DMS 273 (cell line): ENCODE measurements at regions not wholly inside any gene's neighbourhood (a gene's known extent, or its start where the extent isn't known, plus 50 kb on each side); places are given as distances from the start of the nearest gene placed in this dataset.

Experiments
- DNase-seq: peaks from one replicate; lab custom pipeline; 2025; ENCODE audit not compliant: unreplicated experiment; lab: John Stamatoyannopoulos, UW

GRCh38 chr18:60754413-60755009 is 381.9 kb upstream of the MC4R start:
- DNase-seq, result no peak

GRCh38 chr18:60755134-60755533 is 382.6 kb upstream of the MC4R start:
- DNase-seq, result no peak

- DNase-seq, result no peak
Observed at GRCh38 chr18:60775978-60776377, 403.4 kb upstream of the MC4R start.

GRCh38 chr18:60784161-60784560 is 411.6 kb upstream of the MC4R start:
- no peak for DNase-seq

- no peak for DNase-seq
Observed at GRCh38 chr18:60794802-60795201, 422.2 kb upstream of the MC4R start.

- no peak for DNase-seq
Observed at GRCh38 chr18:60804415-60804814, 431.8 kb upstream of the MC4R start.

GRCh38 chr18:60809937-60810336 is 437.4 kb upstream of the MC4R start:
- DNase-seq, result no peak

- DNase-seq, result no peak
Observed at GRCh38 chr18:60812921-60813320, 440.3 kb upstream of the MC4R start.

- peak; percentile 2 for DNase-seq
Observed at GRCh38 chr18:60826346-60826745, 453.8 kb upstream of the MC4R start.

- DNase-seq, result no peak
Observed at GRCh38 chr18:60831971-60832370, 459.4 kb upstream of the MC4R start.

GRCh38 chr18:60838677-60839076 is 466.1 kb upstream of the MC4R start:
- no peak for DNase-seq

- DNase-seq, result no peak
Observed at GRCh38 chr18:60846396-60846795, 473.8 kb upstream of the MC4R start.

- no peak for DNase-seq
Observed at GRCh38 chr18:60847517-60847916, 474.9 kb upstream of the MC4R start.

GRCh38 chr18:60861575-60861974 is 471.7 kb upstream of the CDH20 start:
- no peak for DNase-seq

- DNase-seq, result no peak
Observed at GRCh38 chr18:60862988-60863387, 470.2 kb upstream of the CDH20 start.

- no peak for DNase-seq
Observed at GRCh38 chr18:60865801-60866200, 467.4 kb upstream of the CDH20 start.

- no peak for DNase-seq
Observed at GRCh38 chr18:60870261-60871153, 462.7 kb upstream of the CDH20 start.

GRCh38 chr18:60872434-60872833 is 460.8 kb upstream of the CDH20 start:
- no peak for DNase-seq

- no peak for DNase-seq
Observed at GRCh38 chr18:60873708-60874107, 459.5 kb upstream of the CDH20 start.

- DNase-seq, result no peak
Observed at GRCh38 chr18:60875957-60876507, 457.2 kb upstream of the CDH20 start.

- DNase-seq, result no peak
Observed at GRCh38 chr18:60880184-60880583, 453.0 kb upstream of the CDH20 start.

- DNase-seq, result no peak
Observed at GRCh38 chr18:60883587-60883986, 449.6 kb upstream of the CDH20 start.
